Myocyte (in vitro differentiated cells): ENCODE measurements at regions not wholly inside any gene's neighbourhood (a gene's known extent, or its start where the extent isn't known, plus 50 kb on each side); places are given as distances from the start of the nearest gene placed in this dataset.
A peak's percentile ranks its signal among the peaks of the same experiment; 100 is the strongest.
"Not testable (repeated sequence)": the region's sequence is repeated elsewhere in the genome, so short reads cannot be mapped to it uniquely, and the experiment has no call there.

Experiments used
- DNase-seq: peaks from one replicate; pipeline ENCODE4 v3.0.0-alpha.2; 2012; ENCODE audit warnings: low read depth

DNA sequence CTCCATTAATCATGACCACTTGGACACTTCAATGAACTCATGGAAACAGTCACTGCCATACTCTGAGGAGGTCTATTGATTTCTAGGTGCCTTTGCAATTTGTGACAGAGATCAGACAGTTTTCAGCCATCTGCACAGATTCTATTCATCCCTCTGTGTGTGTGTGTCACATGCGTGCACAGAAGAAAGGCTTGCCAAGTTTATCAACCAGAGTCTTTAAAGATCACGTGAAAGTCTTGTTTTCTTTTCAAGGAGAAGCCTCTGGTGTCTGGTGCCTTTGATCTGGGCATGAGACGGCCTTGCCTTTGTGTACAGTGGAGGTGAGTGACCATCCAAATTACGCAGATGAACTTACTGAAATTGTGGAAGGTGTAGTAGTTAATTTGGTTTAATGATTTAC lies 164.2 kb downstream of the VAPA start:
- DNase-seq: no peak

DNA sequence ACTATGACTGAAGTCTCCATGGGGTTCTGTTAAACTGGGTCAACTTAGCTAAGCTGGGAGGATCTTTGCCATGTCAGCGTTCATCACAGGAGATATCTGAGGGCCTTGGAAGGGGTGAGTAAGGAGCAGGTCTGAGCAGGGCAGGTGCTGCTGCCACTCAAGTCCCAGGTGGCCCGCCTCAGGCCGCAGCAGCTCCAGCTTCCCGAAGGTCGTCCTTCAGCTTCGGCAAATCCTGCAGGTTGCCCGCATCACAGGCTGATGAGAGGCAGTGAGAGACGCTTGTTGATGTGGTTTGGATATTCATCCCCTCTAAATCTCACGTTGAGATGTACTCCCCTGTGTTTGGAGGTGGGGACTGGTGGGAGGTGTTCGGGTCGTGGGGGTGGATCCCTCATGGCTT lies 166.6 kb downstream of the VAPA start:
- no peak for DNase-seq

DNA sequence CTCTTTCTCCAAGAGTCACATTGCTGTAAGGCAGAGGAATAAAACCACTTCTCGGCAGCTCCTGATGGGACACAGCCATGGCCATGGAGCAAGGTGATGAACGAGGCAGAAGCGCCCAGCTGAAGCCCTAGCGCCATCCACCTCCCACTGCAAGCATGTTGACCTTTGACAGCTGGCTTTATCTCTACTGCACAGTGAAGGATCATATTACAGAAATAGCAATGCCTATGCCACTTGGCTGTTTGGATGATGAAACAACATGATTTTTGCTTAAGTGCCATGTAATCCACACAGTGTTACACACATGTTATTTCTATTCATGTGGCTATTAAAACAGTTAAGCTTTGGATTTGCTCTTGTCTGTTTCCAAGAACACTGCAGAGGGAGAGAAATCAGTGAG lies 167.7 kb downstream of the VAPA start:
- DNase-seq: no peak

DNA sequence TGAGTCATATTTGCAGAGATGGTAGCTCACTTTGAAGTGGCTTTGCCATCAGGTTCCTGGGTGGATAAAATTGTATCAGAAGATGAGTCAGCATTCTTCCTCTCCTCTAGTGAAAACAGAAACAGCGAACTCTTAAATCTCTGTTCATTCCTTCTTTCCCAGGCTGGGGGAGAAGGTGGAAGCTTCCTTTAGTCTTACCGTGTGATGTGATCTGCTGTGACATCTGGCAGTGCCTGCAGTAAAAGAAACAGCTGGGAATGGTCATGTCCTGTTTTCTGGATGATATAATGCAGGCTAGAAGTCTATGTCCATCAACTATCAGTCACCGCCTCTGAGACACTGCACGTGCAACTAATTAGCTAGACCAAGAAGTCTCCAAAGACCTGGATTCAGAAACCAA lies 171.6 kb downstream of the VAPA start:
- peak; percentile 45 for DNase-seq

DNA sequence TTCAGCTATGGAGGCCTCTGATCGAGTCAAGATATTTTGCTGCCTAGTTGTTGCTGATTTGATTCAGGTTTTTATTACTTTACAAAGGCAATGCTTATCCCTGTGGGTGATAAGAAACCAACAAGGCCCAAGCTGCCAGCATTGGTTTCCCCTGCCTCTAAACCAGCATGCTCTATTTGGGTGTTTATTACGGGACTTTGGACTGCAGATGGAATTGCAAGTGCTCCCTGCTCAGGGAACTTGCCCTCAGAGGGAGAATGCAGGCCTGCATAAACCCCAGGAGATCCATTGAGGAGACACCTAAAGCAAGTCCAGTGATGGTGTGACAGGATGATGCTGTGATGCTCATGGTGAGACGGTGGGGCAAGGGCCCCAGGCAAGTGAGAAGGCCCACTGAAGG lies 172.1 kb downstream of the VAPA start:
- DNase-seq: no peak

DNA sequence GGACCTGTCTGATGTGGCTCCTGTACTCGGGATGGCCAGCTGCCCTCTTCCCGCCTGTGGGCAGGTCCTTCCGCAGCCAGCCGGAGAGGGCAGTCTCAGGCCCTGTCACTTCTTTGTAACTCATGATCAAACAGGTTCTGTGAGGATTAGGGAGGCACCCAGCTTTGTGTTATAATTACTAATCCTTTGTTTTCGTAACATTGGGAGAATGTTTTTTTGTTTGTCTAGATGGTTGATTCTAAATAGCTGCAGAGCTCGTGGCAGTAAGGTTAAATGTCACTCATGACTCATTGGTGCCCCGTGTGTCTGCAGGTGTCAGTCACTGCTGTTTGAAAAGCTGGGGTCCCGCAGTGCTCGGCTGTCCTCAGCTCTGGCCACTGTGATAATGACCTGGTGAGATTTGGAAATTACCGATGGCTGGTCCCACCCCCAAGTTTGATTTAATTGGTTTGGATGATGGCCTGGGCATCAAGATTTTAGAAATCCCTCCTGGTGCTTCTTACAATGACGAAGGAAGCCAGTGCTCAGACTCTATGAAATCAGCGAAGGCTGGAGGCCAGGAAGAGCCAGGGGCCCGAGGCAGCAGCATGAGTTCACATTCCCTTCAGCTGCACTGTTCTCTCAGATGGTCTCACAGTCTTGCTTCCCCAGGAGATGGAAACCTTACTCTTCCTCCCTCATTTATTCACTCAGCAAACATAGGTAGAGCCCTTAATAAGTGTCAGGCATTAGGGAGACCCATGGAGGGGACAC lies 172.8 kb downstream of the VAPA start:
- peak; percentile 38 for DNase-seq

DNA sequence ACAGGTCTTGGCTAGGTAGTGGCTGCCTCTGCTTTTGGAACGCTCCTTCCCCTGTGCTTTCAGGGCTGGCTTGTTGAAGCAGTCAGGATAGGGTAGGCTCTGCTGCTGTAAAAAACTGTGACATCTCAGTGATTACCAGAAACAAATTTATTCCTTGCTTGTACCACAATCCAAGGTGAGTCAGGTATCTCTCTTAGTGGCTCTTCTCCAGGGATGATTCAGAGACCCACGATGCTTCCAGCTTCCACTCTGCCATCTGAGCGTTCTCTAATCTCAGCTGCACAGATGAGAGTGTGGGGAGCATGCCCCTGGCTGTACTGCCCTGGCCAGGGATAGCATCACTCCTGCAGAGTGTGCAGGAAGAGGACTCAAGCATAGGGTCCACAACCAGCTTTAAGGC lies 174.9 kb downstream of the VAPA start:
- DNase-seq: no peak

DNA sequence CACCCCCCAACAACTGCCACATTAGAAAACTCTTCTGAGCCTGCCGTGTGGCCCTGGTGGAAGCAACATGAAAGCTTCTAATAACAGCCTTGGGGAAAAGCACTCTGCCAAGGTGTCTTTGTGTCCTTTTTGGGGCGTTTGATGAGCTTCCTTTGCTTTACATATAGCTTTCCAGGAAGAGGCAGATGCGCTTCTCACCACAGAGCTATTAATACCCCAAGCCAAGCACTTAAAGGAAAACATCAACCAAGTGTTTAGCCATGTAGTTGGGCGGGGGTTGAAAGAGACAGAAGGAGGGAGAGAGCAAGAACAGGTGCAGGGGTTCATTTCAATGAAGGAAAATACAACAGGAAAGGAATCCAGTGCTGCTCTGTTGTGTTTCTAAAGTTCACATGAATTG lies 176.1 kb downstream of the VAPA start:
- DNase-seq: peak; percentile 69

DNA sequence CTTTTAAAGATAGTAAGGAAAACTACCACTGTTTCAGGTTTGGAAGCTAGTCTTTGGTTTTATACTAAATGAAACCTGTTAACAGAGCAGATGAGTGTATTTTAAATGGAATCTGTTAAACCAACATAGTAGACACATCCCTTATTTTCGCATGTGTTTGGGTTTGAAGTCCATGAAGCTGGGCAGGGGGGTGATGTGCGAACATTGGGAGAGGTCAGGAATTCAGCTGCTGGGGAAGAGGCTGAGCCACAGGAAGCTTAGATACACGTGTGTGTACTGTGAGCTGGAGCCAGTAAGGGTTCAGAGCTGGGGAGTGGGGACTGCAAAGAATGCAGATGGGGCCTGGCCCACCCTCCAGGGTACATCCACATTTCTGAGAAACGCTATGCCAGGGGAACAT lies 176.9 kb downstream of the VAPA start:
- DNase-seq: no peak

DNA sequence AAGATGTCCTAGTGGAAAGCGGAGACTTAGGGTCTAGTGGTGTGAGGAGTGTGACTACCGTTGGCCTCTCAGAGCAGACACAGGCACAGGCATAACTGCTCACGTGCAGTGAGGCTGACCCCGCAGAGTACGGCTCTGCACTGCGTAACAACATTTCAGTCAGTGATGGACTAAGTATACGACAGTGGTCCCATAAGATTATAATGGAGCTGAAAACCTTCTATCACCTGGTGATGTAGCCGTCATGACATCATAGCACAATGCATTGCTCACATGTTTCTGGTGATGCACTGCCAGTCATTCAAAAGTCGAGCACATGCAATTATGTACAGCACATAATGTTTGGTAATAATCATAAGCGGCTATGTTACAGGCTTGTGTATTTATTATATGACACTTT lies 179.6 kb downstream of the VAPA start:
- DNase-seq: no peak

DNA sequence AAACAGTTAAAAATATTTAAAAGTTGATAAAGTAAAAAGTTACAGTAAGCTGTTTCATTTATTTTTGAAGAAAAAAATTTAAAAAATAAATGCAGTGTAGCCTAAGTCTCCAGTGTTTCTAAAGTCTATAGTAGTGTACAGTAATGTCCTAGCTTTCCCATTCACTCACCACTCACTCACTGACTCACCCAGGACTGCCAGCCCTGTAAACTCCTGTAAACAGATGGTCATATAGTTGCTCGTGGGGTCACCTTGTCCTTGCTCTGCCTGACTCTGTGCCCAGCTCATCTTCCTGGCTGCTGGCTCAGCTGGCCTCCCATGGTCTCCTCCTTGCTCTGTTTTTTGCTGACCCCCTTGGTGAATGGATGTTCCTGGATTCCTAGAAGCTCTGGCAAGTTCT lies 180.3 kb downstream of the VAPA start:
- peak; percentile 22 for DNase-seq

DNA sequence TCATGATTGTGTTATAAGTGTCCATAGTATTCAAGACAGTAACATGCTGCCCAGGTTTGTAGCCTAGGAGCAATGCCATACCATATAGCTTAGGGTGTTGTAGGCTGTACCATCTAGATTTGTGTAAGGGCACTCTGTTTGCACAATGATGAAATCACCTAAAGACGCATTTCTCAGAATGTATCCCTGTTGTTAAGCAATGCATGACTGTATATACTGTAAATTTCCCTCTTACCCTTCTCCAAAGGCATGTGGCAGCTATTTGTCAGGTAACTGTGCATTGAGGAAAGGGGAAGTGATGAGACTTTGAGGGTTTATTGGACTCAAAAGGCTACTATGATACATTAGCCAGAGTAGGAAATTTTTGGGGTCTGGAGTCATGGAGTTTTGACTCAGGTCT lies 180.8 kb downstream of the VAPA start:
- DNase-seq: no peak

DNA sequence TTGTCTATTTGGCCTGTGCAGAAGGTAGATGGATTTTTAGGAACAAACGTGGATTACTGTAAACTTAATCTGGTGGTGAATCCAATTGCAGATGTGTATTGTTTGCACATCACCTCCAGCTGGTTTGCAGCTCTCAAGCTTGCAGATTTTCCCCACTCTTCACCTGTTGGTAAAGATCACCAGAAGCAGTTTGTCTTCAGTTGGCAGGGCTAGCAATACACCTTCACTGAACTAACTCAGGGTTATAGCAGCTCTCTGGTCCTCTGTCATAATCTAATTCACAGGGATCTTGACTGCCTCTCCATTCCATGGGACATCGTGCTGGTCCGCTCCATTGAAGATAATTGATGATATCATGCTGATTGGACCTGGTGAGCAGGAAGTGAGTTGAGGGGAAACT lies 181.5 kb downstream of the VAPA start:
- no peak for DNase-seq

DNA sequence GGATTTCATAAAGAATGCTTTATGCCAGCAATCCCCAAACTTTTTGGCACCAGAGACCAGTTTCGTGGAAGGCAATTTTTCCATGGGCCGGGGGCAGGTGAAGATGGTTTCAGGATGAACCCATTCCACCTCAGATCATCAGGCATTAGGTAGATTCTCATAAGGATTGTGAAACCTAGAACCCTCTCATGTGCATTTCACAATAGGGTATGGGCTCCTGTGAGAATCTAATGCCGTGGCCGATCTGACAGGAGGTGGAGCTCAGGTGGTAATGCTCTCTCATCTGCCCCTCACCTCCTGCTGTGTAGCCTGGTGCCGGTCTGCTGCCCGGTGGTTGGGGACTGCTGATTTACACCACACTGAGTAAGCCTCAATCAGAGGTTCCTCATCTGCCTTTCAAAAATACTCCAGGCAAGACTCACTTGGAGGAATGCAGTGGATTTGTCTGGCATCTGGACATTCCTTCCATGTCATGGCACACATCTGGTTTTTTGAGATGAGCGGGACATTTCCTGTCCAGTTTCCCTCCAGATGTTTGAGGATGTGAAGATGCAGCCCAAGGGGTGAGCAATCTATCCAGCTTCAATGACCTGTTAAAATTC lies 185.8 kb downstream of the VAPA start:
- no peak for DNase-seq

DNA sequence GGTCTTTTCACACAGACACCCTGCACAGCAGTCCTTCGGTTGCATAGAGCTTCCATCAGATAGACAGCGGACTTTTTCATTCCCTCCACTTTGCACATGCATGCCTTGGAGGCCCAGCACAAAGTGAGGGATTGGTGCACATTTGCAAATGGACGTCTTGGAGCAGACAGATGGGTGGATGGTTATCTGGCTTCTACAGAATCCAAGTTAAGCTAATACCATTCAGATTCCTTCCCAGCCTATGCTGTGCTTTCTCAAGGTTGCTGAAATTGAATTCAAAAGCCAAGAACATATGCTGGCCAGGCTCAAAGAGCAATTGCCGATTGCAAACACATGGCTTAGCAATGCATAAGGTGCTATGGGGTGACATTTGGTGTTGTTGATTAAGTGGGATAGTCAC lies 186.4 kb downstream of the VAPA start:
- DNase-seq: no peak

DNA sequence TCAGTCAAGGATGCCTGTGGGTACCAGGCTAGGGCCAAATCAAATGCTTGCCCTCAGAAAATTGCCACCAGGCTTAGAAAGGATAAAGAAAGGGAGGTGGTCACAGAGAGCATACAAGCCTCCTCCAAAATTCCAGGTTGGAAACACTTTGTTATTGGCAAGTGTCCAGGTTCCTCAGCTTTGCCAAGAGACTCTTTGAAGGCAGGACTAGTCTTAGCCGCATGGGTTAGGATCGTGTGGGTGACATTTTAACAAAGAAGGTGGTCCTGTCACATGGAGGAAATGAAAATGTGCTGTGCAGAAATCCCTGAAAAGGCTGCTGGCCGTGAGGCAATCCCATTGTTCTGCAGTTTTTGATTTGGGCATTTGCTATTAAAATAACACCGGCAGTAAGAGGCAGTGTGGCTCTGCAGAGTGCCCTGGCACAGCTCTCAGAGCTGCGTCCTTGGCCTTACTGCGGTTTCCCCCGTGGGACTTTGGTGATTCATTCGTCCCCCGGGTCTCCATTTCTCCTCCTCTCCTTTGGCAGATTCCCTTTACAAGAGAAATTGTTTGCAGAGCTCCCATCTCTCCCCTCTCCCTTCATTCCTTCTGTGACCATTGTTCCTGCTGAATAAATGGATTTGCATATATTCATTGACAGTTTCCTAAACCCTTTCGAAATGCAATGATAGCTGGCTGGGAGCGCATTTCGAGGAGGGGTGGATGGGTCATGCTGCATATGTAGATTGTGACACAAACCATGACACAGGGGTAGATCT lies 187.3 kb downstream of the VAPA start:
- peak; percentile 44 for DNase-seq

DNA sequence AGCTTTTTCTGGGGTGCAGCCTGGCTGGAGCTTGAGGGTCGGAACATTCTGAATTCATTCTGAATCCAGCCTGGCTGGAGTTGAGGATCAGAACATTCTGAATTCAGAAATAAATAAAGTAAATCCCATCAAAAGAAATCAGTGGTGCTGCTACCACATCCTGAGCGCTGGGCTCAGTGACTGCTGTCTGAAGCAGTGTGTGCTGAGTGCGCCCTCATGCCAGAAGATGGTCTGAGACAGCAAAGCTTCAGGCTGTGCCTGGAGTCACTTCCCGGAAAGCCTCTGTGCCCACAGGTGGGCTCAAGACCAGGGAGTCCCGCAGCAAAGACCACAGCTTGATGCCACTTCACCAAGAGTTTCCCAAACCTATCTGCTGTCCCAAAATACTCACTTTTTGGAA lies 187.9 kb downstream of the VAPA start:
- DNase-seq: no peak

DNA sequence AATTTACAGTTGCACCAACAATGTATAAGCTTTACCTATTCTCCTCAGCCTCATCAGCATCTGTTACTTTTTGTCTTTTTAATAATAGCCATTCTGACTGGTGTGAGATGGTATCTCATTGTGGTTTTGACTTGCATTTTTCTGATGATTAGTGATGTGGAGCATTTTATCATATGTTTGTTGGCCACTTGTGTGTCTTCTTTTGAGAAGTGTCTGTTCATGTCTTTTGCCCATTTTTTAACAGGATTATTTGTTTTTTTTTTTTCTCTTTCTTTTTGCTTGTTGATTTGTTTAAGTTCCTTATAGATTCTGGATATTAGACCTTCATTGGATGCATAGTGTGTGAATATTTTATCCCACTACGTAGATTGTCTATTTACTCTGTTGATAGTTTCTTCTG lies 191.3 kb downstream of the VAPA start:
- not testable (repeated sequence) for DNase-seq

DNA sequence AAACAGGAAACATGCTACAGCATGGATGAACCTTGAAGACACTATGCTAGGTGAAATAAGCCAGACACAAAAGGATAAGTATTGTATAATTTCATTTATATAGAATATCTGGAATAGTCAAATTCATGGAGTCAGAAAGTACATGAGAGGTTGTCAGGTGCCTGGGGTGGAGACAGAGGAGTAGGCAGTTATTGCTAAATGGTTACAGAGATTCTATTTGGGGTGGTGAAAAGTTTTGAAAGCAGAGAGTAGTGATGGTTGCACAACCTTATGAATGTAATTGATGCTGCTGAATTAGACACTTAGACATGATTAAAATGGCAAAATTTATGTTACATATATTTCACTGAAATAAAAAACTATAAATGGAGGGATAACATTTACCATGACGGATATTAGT lies 197.4 kb downstream of the VAPA start:
- no peak for DNase-seq

DNA sequence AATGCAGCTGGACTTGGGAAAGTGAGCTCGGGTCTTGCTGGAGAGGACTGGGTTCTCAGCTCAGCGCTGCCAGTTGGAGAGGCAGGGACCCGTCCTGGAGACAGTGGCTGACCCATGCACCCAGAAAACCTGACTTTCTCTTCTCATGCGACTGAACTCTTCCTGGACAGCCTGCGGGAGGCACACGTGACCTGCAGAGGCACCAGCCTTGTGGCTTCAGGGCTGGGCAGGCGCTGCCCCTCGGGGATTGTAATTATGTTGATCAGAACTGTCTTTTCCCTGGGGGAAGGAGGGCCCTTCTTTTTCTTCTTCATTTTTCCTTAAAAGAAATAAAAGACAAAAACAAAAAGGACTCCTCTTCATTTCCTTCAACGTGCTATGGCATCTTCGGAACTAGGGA lies 198.1 kb downstream of the VAPA start:
- DNase-seq: no peak

DNA sequence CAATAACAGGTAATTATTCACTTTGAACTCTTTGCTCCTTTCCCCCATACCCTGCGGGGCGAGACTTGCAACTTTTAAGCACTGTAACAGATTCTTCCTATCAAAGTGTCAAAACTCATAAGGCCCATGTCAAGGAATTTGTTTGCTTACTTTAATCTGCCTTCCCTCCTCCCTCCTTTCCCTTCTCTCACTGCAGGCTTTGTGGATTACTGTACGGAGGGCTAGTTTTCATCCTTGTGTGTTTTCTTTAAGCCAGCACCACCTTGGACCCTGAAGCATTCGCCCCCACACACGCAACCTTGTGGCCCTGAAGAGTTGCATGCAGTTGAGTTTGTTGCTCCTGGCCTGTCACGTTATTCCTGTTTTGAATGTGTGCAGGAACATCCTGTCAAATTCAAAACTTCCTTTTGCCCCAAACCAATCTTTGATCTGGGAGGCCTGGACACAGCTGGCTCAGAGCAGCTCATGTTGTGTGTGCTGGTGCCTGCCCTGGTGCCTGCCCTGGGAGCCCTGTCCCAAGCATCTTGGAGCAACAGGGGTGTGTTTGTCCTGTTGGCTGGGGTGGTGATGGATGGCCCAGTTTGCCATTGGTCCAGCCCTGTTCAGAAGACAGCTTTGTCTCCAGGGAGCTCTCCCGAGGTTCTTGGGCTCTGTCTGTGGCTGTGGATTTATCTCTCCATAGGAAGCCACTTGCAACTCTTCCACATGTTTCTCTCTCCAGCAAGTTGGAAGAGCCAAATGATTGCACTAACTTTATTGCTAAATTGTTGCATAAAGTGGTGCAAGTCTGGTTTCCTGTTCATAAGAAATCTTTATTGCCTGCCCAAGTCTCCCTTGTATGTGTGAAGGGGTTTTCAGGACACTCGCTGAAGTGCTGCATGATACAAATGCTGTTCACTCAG lies 199.6 kb downstream of the VAPA start:
- no peak for DNase-seq
